ENCODE measurements at regions not wholly inside any gene's neighbourhood (a gene's known extent, or its start where the extent isn't known, plus 50 kb on each side); places are given as distances from the start of the nearest gene placed in this dataset.

GRCh38 chr7:33745934-33746333, 159.4 kb upstream of the BMPER start:
- no peaks in the 10 kb centered on the region for H3K27me3 ChIP-seq (ENCODE audit: control insufficient read depth, insufficient read depth, low read length)
- DNase-seq, result no peak
- H3K36me3 ChIP-seq (replicated peaks; ENCODE audit: control insufficient read depth, insufficient read depth, low read length), result no peaks in the 10 kb centered on the region
- no peak overlapping the region for H3K4me3 ChIP-seq (ENCODE audit: insufficient read depth, low read depth, low read length)

GRCh38 chr7:33748793-33749192, 156.5 kb upstream of the BMPER start:
- H3K4me3 ChIP-seq (ENCODE audit: insufficient read depth, low read depth, low read length), result no peak overlapping the region
- H3K27me3 ChIP-seq (ENCODE audit: control insufficient read depth, insufficient read depth, low read length), result no peaks in the 10 kb centered on the region
- H3K36me3 ChIP-seq (replicated peaks; ENCODE audit: control insufficient read depth, insufficient read depth, low read length), result no peaks in the 10 kb centered on the region
- no peak for DNase-seq

GRCh38 chr7:33750177-33750576, 155.2 kb upstream of the BMPER start:
- Histone ChIP-seq H3K36me3 (replicated peaks; ENCODE audit: control insufficient read depth, insufficient read depth, low read length) (no peaks in the 10 kb centered on the region), H3K27me3 (ENCODE audit: control insufficient read depth, insufficient read depth, low read length) (no peaks in the 10 kb centered on the region), H3K4me3 (ENCODE audit: insufficient read depth, low read depth, low read length) (no peak overlapping the region)
- no peak for DNase-seq

- Histone ChIP-seq H3K4me3 (ENCODE audit: insufficient read depth, low read depth, low read length) (no peak overlapping the region), H3K27me3 (ENCODE audit: control insufficient read depth, insufficient read depth, low read length) (no peaks in the 10 kb centered on the region), H3K36me3 (replicated peaks; ENCODE audit: control insufficient read depth, insufficient read depth, low read length) (no peaks in the 10 kb centered on the region)
- peak; percentile 37 for DNase-seq
Observed at GRCh38 chr7:33751443-33751842, 153.9 kb upstream of the BMPER start.

GRCh38 chr7:33753881-33754525, 151.3 kb upstream of the BMPER start:
- DNase-seq, result no peak
- no peaks in the 10 kb centered on the region for H3K27me3 ChIP-seq (ENCODE audit: control insufficient read depth, insufficient read depth, low read length)
- H3K36me3 ChIP-seq (replicated peaks; ENCODE audit: control insufficient read depth, insufficient read depth, low read length), result no peaks in the 10 kb centered on the region
- no peak overlapping the region for H3K4me3 ChIP-seq (ENCODE audit: insufficient read depth, low read depth, low read length)

GRCh38 chr7:33754933-33755928, 150.1 kb upstream of the BMPER start:
- Histone ChIP-seq H3K27me3 (ENCODE audit: control insufficient read depth, insufficient read depth, low read length) (no peaks in the 10 kb centered on the region), H3K4me3 (ENCODE audit: insufficient read depth, low read depth, low read length) (no peak overlapping the region), H3K36me3 (replicated peaks; ENCODE audit: control insufficient read depth, insufficient read depth, low read length) (no peaks in the 10 kb centered on the region)
- no peak for DNase-seq

GRCh38 chr7:33757050-33757449, 148.3 kb upstream of the BMPER start:
- Histone ChIP-seq H3K36me3 (replicated peaks; ENCODE audit: control insufficient read depth, insufficient read depth, low read length) (no peaks in the 10 kb centered on the region), H3K4me3 (ENCODE audit: insufficient read depth, low read depth, low read length) (no peak overlapping the region), H3K27me3 (ENCODE audit: control insufficient read depth, insufficient read depth, low read length) (no peaks in the 10 kb centered on the region)
- DNase-seq, result no peak

GRCh38 chr7:33757563-33758165, 147.7 kb upstream of the BMPER start:
- DNase-seq, result peak; percentile 28
- no peak overlapping the region for H3K4me3 ChIP-seq (ENCODE audit: insufficient read depth, low read depth, low read length)
- H3K27me3 ChIP-seq (ENCODE audit: control insufficient read depth, insufficient read depth, low read length), result no peaks in the 10 kb centered on the region
- no peaks in the 10 kb centered on the region for H3K36me3 ChIP-seq (replicated peaks; ENCODE audit: control insufficient read depth, insufficient read depth, low read length)

GRCh38 chr7:33760146-33760545, 145.2 kb upstream of the BMPER start:
- no peak overlapping the region for H3K4me3 ChIP-seq (ENCODE audit: insufficient read depth, low read depth, low read length)
- H3K27me3 ChIP-seq (ENCODE audit: control insufficient read depth, insufficient read depth, low read length), result no peaks in the 10 kb centered on the region
- no peak for DNase-seq
- H3K36me3 ChIP-seq (replicated peaks; ENCODE audit: control insufficient read depth, insufficient read depth, low read length), result no peaks in the 10 kb centered on the region

- Histone ChIP-seq H3K36me3 (replicated peaks; ENCODE audit: control insufficient read depth, insufficient read depth, low read length) (no peaks in the 10 kb centered on the region), H3K4me3 (ENCODE audit: insufficient read depth, low read depth, low read length) (no peak overlapping the region), H3K27me3 (ENCODE audit: control insufficient read depth, insufficient read depth, low read length) (no peaks in the 10 kb centered on the region)
- no peak for DNase-seq
Observed at GRCh38 chr7:33760834-33761233, 144.5 kb upstream of the BMPER start.

GRCh38 chr7:33761449-33762080, 143.8 kb upstream of the BMPER start:
- DNase-seq, result no peak
- no peaks in the 10 kb centered on the region for H3K36me3 ChIP-seq (replicated peaks; ENCODE audit: control insufficient read depth, insufficient read depth, low read length)

GRCh38 chr7:33762151-33762910, 143.0 kb upstream of the BMPER start:
- Histone ChIP-seq H3K27me3 (ENCODE audit: control insufficient read depth, insufficient read depth, low read length) (no peaks in the 10 kb centered on the region), H3K36me3 (replicated peaks; ENCODE audit: control insufficient read depth, insufficient read depth, low read length) (no peaks in the 10 kb centered on the region), H3K4me3 (ENCODE audit: insufficient read depth, low read depth, low read length) (no peak overlapping the region)
- DNase-seq, result no peak

More at GRCh38 chr7:33761449-33762080, 143.8 kb upstream of the BMPER start:
- Histone ChIP-seq H3K27me3 (ENCODE audit: control insufficient read depth, insufficient read depth, low read length) (no peaks in the 10 kb centered on the region), H3K4me3 (ENCODE audit: insufficient read depth, low read depth, low read length) (no peak overlapping the region)

GRCh38 chr7:33762911-33763306, 142.4 kb upstream of the BMPER start:
- Histone ChIP-seq H3K36me3 (replicated peaks; ENCODE audit: control insufficient read depth, insufficient read depth, low read length) (no peaks in the 10 kb centered on the region), H3K4me3 (ENCODE audit: insufficient read depth, low read depth, low read length) (no peak overlapping the region), H3K27me3 (ENCODE audit: control insufficient read depth, insufficient read depth, low read length) (no peaks in the 10 kb centered on the region)
- no peak for DNase-seq

Data from H7 (cell line).